Caco-2 (cell line): ENCODE measurements at regions not wholly inside any gene's neighbourhood (a gene's known extent, or its start where the extent isn't known, plus 50 kb on each side); places are given as distances from the start of the nearest gene placed in this dataset.

Source experiments
- BruUV-seq: library from RNA; stranded (reverse); fragments of 400-500 nt; replicated peaks from 2 replicates; lab custom pipeline; 2021; lab: Mats Ljungman, UMichigan
- CTCF ChIA-PET: fragments of 300-600 bp; sonication (Branson Sonifier 250); formaldehyde crosslinking; loops from one replicate; lab custom pipeline; 2022; ENCODE audit warnings: antibody characterized with exemption; lab: Charles Lee
- POLR2A ChIA-PET: fragments of 300-600 bp; sonication (Branson Sonifier 250); formaldehyde crosslinking; loops from one replicate; lab custom pipeline; 2022; ENCODE audit warnings: antibody characterized with exemption; lab: Charles Lee
- DNase-seq, 2 experiments: peaks; one replicate each; pipeline versions ENCODE4 v3.0.0 to v3.0.0-alpha.2; 2020 to 2022
- H3K27me3 ChIP-seq: replicated peaks from 2 replicates; pipeline ENCODE4 v1.6.0; 2011; ENCODE audit warnings: low read length; ENCODE audit not compliant: control insufficient read depth, insufficient read depth
- H3K36me3 ChIP-seq: 2 replicates; pipeline ENCODE4 v1.5.1; 2011; ENCODE audit warnings: low read length; ENCODE audit not compliant: control insufficient read depth, insufficient read depth
- H3K4me1 ChIP-seq: fragments of 250-450 bp; sonication (Bioruptor Pico); 2 replicates; pipeline ENCODE4 v1.5.1; 2020; ENCODE audit warnings: mild to moderate bottlenecking
- H3K4me3 ChIP-seq: 2 replicates; pipeline ENCODE4 v1.5.1; 2011; ENCODE audit warnings: low read depth, mild to moderate bottlenecking, control low read depth, low read length
- H3K9me3 ChIP-seq: fragments of 250-450 bp; sonication (Bioruptor Pico); 2 replicates; pipeline ENCODE4 v1.5.1; 2020; ENCODE audit warnings: mild to moderate bottlenecking, moderate library complexity
- H3K27ac Mint-ChIP-seq: one replicate; pipeline ENCODE4 v1.8.0; 2022; ENCODE audit warnings: mixed read lengths; ENCODE audit not compliant: unreplicated experiment
- H3K27me3 Mint-ChIP-seq: one replicate; pipeline ENCODE4 v1.8.0; 2022; ENCODE audit warnings: mixed read lengths; ENCODE audit not compliant: insufficient read depth, unreplicated experiment
- H3K36me3 Mint-ChIP-seq: one replicate; pipeline ENCODE4 v1.8.0; 2022; ENCODE audit warnings: mild to moderate bottlenecking, mixed read lengths; ENCODE audit not compliant: insufficient read depth, unreplicated experiment
- H3K4me1 Mint-ChIP-seq: one replicate; pipeline ENCODE4 v1.8.0; 2022; ENCODE audit warnings: low read depth, mixed read lengths; ENCODE audit not compliant: unreplicated experiment
- H3K4me3 Mint-ChIP-seq: one replicate; pipeline ENCODE4 v1.8.0; 2022; ENCODE audit warnings: mild to moderate bottlenecking, moderate library complexity, mixed read lengths; ENCODE audit not compliant: unreplicated experiment
- H3K9me3 Mint-ChIP-seq: one replicate; pipeline ENCODE4 v1.8.0; 2022; ENCODE audit warnings: mixed read lengths; ENCODE audit not compliant: unreplicated experiment
- intact Hi-C: fragments of 100-400 bp; cut with micrococcal nuclease; formaldehyde crosslinking; loops from one replicate; pipeline ENCODE4 v1.10.0; 2022; ENCODE audit not compliant: unreplicated experiment
- TF ChIP-seq, protein P1 (sequence below), 2 experiments: fragments of 200-600 bp in 1 of 2; IDR thresholded peaks; 1 replicate in 1 of 2; 2 replicates in 1 of 2; pipeline versions ENCODE4 v1.5.1 to v1.8.0; 2011 to 2022; ENCODE audit warnings: antibody characterized with exemption in 1 of 2, control low read depth in 1 of 2, inconsistent platforms in 1 of 2, low read depth in 1 of 2, low read length in 1 of 2, mild to moderate bottlenecking in 1 of 2, moderate library complexity in 1 of 2; ENCODE audit not compliant: insufficient read depth in 1 of 2, severe bottlenecking in 1 of 2, unreplicated experiment in 1 of 2

DNA sequence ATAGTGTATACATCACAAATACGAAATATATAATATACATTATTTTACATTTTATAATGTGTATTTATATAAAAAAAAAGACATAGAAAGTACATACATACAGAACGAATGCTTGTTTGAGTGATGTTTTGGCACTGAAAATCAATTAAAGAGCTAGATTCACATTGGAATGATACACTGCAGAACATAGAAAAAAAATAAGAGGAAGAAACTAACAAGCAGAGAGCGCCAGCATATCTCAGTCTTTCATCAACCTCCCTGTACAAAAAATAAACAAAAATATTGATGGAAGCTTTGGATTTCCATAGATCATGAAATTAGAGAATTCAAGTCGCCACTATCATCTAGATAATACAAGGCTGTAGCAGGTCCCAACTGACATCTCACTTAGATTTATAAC lies 420.6 kb downstream of the CENPC start:
- no TSS peak for BruUV-seq
- CTCF ChIA-PET: no interaction called here

DNA sequence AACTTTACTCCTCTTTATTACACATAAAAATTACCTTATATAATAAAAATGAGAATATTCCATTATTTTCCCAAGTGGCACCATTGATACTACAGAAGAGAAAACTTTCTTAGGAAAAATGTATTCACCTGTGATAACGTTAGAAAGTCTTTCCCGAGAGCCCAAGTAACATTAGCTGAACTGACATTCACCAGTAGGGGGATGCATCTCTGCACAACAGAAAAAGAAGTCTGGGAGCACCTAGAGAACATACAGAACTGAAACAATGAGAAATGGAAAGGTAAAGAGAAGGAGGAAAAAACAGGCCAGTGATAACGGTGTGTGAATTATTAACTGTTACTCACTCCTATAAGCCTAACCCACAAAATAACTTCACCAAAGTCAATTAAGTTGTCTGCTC lies 423.3 kb downstream of the CENPC start:
- H3K4me1 ChIP-seq: no peaks in the 10 kb centered on the region
- H3K4me3 Mint-ChIP-seq: no peak overlapping the region
- TF ChIP-seq, protein P1, sequence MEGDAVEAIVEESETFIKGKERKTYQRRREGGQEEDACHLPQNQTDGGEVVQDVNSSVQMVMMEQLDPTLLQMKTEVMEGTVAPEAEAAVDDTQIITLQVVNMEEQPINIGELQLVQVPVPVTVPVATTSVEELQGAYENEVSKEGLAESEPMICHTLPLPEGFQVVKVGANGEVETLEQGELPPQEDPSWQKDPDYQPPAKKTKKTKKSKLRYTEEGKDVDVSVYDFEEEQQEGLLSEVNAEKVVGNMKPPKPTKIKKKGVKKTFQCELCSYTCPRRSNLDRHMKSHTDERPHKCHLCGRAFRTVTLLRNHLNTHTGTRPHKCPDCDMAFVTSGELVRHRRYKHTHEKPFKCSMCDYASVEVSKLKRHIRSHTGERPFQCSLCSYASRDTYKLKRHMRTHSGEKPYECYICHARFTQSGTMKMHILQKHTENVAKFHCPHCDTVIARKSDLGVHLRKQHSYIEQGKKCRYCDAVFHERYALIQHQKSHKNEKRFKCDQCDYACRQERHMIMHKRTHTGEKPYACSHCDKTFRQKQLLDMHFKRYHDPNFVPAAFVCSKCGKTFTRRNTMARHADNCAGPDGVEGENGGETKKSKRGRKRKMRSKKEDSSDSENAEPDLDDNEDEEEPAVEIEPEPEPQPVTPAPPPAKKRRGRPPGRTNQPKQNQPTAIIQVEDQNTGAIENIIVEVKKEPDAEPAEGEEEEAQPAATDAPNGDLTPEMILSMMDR (IDR thresholded peaks at IDR 0.05; ENCODE audit: insufficient read depth in 1 of 2, low read depth in 1 of 2, low read length in 1 of 2, severe bottlenecking in 1 of 2, unreplicated experiment in 1 of 2): peak; percentile 49 to 66
- no peaks in the 10 kb centered on the region for H3K9me3 ChIP-seq
- H3K36me3 Mint-ChIP-seq: no peaks in the 10 kb centered on the region
- no peak overlapping the region for H3K27ac Mint-ChIP-seq
- no peaks in the 10 kb centered on the region for H3K4me1 Mint-ChIP-seq
- no TSS peak for BruUV-seq
- H3K27me3 Mint-ChIP-seq: no peaks in the 10 kb centered on the region
- no peaks in the 10 kb centered on the region for H3K9me3 Mint-ChIP-seq
- POLR2A ChIA-PET: no interaction called here
- intact Hi-C loops: loop anchor here (1.0 kb wide), 1 partner anchor 205 kb away; no protein-coding TSS in a partner anchor
- no peaks in the 10 kb centered on the region for H3K27me3 ChIP-seq
- CTCF ChIA-PET: no interaction called here
- DNase-seq: peak in 1 of 2 experiments; percentile 41
- no peak overlapping the region for H3K4me3 ChIP-seq
- H3K36me3 ChIP-seq: no peaks in the 10 kb centered on the region

More for the DNA sequence above, 420.6 kb downstream of the CENPC start:
- Histone ChIP-seq H3K36me3 (no peaks in the 10 kb centered on the region), H3K4me1 (no peaks in the 10 kb centered on the region), H3K9me3 (no peaks in the 10 kb centered on the region), H3K4me3 (no peak overlapping the region), H3K27me3 (no peaks in the 10 kb centered on the region)
- no peak overlapping the region for H3K4me3 Mint-ChIP-seq
- H3K36me3 Mint-ChIP-seq: no peaks in the 10 kb centered on the region
- H3K27ac Mint-ChIP-seq: no peak overlapping the region
- intact Hi-C loops: no loop called here
- TF ChIP-seq, protein P1 (IDR thresholded peaks at IDR 0.05; ENCODE audit: insufficient read depth in 1 of 2, low read depth in 1 of 2, low read length in 1 of 2, severe bottlenecking in 1 of 2, unreplicated experiment in 1 of 2): no peak
- H3K4me1 Mint-ChIP-seq: no peaks in the 10 kb centered on the region
- no peaks in the 10 kb centered on the region for H3K27me3 Mint-ChIP-seq
- no peak for DNase-seq
- POLR2A ChIA-PET: no interaction called here
- H3K9me3 Mint-ChIP-seq: no peaks in the 10 kb centered on the region

DNA sequence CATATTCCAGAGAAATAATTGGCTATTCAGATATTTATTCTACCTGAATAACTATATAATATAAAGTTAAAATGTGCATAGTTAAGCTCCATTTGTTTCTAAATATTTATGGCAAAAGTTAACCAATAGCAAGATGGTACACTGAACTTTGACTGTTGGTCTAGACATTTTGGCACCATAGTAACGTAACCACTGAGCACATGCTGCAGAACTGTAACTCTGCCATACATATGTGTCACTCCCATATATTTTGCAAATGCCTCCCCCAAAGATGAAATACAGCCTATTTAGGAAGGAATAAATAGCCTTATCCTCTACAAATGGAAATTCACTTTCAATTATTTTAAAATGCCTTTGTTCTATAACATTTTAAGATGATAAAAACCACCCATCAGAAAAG lies 424.9 kb downstream of the CENPC start:
- no TSS peak for BruUV-seq
- Histone ChIP-seq H3K4me3 (no peak overlapping the region), H3K27me3 (no peaks in the 10 kb centered on the region), H3K36me3 (no peaks in the 10 kb centered on the region), H3K4me1 (no peaks in the 10 kb centered on the region), H3K9me3 (no peaks in the 10 kb centered on the region)
- Mint-ChIP-seq H3K9me3 (no peaks in the 10 kb centered on the region), H3K27me3 (no peaks in the 10 kb centered on the region), H3K4me1 (no peaks in the 10 kb centered on the region), H3K27ac (no peak overlapping the region), H3K36me3 (no peaks in the 10 kb centered on the region), H3K4me3 (no peak overlapping the region)
- intact Hi-C loops: no loop called here
- ChIA-PET POLR2A (no interaction called here), CTCF (no interaction called here)
- TF ChIP-seq, protein P1 (IDR thresholded peaks at IDR 0.05; ENCODE audit: insufficient read depth in 1 of 2, low read depth in 1 of 2, low read length in 1 of 2, severe bottlenecking in 1 of 2, unreplicated experiment in 1 of 2): no peak
- no peak for DNase-seq
